SJCRH30 (cell line): ENCODE measurements at regions not wholly inside any gene's neighbourhood (a gene's known extent, or its start where the extent isn't known, plus 50 kb on each side); places are given as distances from the start of the nearest gene placed in this dataset.

Source experiments
- DNase-seq, 2 experiments: peaks; one replicate each; pipeline ENCODE4 v3.0.0-alpha.2; 2015 to 2020
- H3K27ac ChIP-seq: fragments of 250-450 bp; sonication (Bioruptor Pico); 2 replicates; pipeline ENCODE4 v1.5.1; 2020; ENCODE audit warnings: mild to moderate bottlenecking, moderate library complexity
- H3K27me3 ChIP-seq: fragments of 250-450 bp; sonication (Bioruptor Pico); 2 replicates; pipeline ENCODE4 v1.5.1; 2020; ENCODE audit warnings: mild to moderate bottlenecking, moderate library complexity
- H3K36me3 ChIP-seq: fragments of 250-450 bp; sonication (Bioruptor Pico); 2 replicates; pipeline ENCODE4 v1.5.1; 2020; ENCODE audit warnings: mild to moderate bottlenecking, moderate library complexity
- H3K4me1 ChIP-seq: fragments of 250-450 bp; sonication (Bioruptor Pico); 2 replicates; pipeline ENCODE4 v1.5.1; 2020; ENCODE audit warnings: mild to moderate bottlenecking, moderate library complexity
- H3K4me3 ChIP-seq: fragments of 250-450 bp; sonication (Bioruptor Pico); 2 replicates; pipeline ENCODE4 v1.5.1; 2020; ENCODE audit warnings: mild to moderate bottlenecking, moderate library complexity
- H3K9me3 ChIP-seq: fragments of 250-450 bp; sonication (Bioruptor Pico); replicated peaks from 2 replicates; pipeline ENCODE4 v1.5.1; 2020; ENCODE audit warnings: mild to moderate bottlenecking, moderate library complexity

DNA sequence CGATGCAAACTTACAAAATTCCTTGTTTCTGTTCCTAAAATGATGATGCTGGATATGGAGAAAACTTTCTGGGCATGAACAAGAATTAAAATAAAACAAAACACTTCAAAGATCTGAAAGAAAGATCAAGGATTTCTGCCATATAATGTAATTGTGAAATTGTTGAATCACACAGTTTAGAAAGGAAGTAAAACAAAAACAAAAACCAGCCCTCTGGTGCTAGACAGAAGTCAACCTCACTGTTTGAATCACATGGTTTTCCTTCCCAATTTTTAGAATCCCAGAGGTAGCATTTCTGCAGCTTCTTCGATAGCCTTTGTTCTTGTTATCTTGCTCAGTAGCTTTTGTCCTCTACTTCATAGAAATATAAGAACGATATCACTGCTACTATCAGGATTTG lies 118.2 kb upstream of the ARGLU1 start:
- no peak for DNase-seq
- no peaks in the 10 kb centered on the region for H3K9me3 ChIP-seq
- H3K4me1 ChIP-seq: peaks cover 3% of the 10 kb centered on the region

DNA sequence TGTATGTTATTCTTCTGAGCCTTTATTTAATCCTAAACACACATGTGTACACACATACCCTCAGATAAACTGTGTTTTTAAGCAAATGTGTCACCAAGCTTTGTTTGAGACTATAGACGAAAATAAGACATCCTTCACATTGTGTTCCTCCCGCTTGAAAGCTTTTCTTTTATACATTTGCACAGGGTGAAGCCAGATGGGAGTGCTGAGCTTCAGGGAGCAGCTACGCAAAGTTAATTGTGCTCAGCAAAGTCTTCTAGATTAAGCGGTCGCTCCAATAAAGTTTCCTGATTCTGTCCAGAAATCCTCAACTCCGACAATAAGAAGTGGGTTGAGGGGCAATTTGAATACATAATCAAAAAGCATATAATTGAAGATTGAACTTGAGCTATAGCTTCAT lies 117.2 kb upstream of the ARGLU1 start:
- Histone ChIP-seq H3K9me3 (no peaks in the 10 kb centered on the region), H3K36me3 (no peaks in the 10 kb centered on the region), H3K27ac (no peak overlapping the region), H3K4me1 (peaks cover 3% of the 10 kb centered on the region), H3K27me3 (no peaks in the 10 kb centered on the region), H3K4me3 (no peak overlapping the region)
- no peak for DNase-seq

More for the DNA sequence above, 118.2 kb upstream of the ARGLU1 start:
- no peak overlapping the region for H3K4me3 ChIP-seq
- H3K27me3 ChIP-seq: no peaks in the 10 kb centered on the region
- no peak overlapping the region for H3K27ac ChIP-seq
- no peaks in the 10 kb centered on the region for H3K36me3 ChIP-seq

DNA sequence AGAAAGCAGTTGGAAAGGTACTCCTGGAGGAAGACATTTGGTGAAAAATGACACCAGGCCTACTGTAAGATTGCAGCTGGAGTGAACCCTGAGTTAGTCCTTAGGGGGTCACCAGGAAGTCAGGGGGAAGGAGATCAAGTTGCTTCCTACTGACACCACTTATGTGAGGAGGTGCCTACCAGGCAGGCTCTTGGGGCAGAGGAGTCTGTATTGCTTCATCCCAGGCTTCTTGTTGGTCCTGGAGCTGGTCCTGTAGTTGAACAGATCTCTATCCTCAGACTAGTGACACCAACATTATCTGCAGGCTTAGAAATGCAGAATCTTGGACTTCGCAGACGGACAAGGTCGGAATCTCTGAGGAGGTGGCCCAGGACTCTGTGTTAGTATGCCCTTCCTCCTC lies 116.0 kb upstream of the ARGLU1 start:
- no peak overlapping the region for H3K4me3 ChIP-seq
- H3K36me3 ChIP-seq: no peaks in the 10 kb centered on the region
- no peak for DNase-seq
- no peaks in the 10 kb centered on the region for H3K9me3 ChIP-seq
- H3K27me3 ChIP-seq: no peaks in the 10 kb centered on the region
- no peak overlapping the region for H3K27ac ChIP-seq
- H3K4me1 ChIP-seq: peaks cover 3% of the 10 kb centered on the region

DNA sequence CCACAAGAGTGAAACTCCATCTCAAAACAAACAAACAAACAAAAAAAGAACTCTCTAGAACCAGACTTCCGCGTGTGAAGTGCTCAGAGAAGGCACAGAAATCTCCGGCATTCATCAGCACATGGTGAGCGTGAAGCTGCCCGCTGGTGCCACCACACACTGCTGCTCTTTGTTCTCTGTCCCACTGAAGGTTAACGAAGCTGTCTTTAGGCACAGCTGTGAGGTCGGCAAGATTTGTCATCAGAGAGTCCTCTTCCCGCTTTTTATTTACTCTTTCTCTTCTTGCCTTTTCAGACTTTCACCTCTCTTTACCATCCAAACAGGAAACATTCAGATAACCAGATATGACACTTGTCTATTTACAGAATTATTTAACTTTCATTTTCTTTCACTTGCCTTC lies 115.2 kb upstream of the ARGLU1 start:
- H3K4me3 ChIP-seq: no peak overlapping the region
- no peaks in the 10 kb centered on the region for H3K9me3 ChIP-seq
- no peaks in the 10 kb centered on the region for H3K27me3 ChIP-seq
- H3K27ac ChIP-seq: no peak overlapping the region
- peaks cover 3% of the 10 kb centered on the region for H3K4me1 ChIP-seq
- no peaks in the 10 kb centered on the region for H3K36me3 ChIP-seq
- DNase-seq: peak; percentile 19 to 40

DNA sequence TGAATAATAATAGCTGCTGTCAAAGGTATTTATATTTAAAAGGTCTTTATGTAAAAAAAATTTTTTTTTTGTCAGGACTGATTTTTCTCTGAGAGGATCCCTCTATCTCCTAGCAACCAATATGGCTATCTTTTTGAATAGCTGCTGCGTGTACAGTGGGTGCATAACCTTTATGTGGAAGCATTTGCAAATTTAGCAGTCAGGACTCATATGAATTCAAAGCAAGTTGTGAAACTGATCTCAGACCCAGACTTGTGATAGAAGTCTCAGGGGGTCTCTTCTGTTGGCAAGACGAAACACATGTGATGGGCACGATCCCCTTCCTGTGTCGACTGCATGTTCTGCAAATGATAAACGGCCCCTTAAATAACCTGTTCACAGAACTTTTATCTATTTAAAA lies 114.1 kb upstream of the ARGLU1 start:
- Histone ChIP-seq H3K4me3 (no peak overlapping the region), H3K27me3 (no peaks in the 10 kb centered on the region), H3K36me3 (no peaks in the 10 kb centered on the region)

DNA sequence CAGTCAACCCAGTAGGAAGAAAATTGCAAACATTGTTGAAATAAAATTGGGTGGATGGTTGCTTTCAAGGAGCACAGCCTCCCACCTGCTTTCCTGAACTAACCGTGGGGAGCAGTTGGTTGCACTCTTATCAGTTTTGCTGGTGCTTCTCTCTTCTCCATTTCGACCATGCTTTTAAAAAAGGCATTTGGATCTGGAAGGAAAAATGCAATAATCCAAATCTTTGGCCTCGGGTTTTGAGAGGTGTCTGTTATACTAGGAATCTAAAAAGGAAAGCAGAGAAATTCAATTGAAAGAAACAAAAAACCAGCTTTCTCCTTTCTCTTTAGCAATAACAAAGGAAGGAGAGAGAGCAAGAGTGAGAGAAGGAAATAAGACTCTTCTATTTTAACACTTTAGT lies 113.6 kb upstream of the ARGLU1 start:
- no peaks in the 10 kb centered on the region for H3K27me3 ChIP-seq
- peaks cover 3% of the 10 kb centered on the region for H3K4me1 ChIP-seq
- no peaks in the 10 kb centered on the region for H3K36me3 ChIP-seq
- no peak overlapping the region for H3K4me3 ChIP-seq
- DNase-seq: no peak
- H3K9me3 ChIP-seq: no peaks in the 10 kb centered on the region
- H3K27ac ChIP-seq: no peak overlapping the region

More for the DNA sequence above, 114.1 kb upstream of the ARGLU1 start:
- Histone ChIP-seq H3K9me3 (no peaks in the 10 kb centered on the region), H3K4me1 (peaks cover 3% of the 10 kb centered on the region), H3K27ac (no peak overlapping the region)
- DNase-seq: no peak

DNA sequence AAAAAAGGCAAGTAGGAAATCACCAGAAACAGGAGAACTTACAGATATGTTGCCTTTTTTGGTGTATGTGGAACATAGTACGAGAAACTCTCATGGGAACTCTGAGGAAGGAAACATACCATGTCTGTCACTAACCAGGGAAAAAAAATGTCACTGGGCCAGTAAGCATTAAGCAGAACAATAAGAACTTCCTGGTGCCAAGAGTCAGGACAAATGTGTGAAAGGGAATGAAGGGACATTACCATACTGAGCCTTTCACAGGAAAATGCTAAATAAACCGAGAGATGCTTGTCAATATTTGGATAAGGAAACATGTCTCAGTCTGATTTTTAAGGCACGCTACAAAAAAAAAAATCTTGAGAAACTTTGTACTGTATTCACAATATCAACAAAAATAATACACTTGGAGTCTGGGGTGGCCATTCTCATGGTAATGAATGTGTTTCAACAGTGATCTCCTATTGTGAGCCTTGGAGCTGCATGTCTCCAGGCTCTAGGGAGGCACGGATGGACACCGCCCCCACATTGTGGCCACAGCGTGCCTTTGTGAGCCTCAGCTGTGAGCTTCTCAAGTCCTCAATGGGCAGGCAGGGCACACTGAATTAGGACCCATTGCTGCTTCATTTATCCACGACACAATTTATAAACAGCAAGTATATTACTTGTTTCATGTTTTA lies 113.0 kb upstream of the ARGLU1 start:
- Histone ChIP-seq H3K9me3 (no peaks in the 10 kb centered on the region), H3K36me3 (no peaks in the 10 kb centered on the region), H3K27ac (no peak overlapping the region), H3K27me3 (no peaks in the 10 kb centered on the region), H3K4me3 (no peak overlapping the region), H3K4me1 (peaks cover 3% of the 10 kb centered on the region)
- DNase-seq: no peak

DNA sequence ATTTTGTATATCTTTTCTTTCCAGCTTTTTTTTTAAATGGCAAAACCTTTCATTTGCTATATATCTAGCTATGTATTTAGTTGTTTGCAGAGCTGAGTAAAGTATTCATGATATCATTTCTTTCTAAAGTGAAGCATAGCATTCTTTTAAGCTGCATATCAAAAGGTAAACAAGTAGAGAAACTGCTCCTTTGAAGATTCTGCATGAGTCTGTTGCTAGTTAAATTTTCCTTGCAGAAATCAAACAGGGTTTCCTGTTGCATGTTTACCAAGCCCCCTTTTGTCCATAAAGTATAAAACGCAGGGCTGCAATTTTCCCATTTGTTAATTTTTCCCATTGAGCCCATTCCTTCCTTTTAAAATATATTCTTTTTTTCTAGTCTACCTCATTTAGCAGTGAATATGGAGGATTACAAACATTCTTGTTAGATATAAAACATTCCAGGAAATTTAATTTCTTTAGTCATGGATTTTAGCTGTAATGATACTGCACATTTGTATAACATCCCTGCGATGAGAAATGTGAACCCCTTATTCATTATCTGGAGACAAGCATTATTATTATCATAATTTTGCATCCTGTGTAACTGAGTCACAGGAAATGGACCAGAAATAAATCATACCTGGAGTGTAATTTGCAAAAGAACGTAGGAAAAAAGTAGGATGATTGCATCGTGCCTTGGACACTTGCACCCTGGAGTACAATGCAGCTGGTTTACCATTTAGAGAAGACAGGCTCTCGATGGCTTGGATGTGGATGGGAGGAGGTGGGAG lies 110.9 kb upstream of the ARGLU1 start:
- Histone ChIP-seq H3K36me3 (no peaks in the 10 kb centered on the region), H3K27me3 (no peaks in the 10 kb centered on the region), H3K9me3 (no peaks in the 10 kb centered on the region), H3K4me3 (no peak overlapping the region), H3K4me1 (peaks cover 3% of the 10 kb centered on the region), H3K27ac (no peak overlapping the region)
- DNase-seq: no peak

DNA sequence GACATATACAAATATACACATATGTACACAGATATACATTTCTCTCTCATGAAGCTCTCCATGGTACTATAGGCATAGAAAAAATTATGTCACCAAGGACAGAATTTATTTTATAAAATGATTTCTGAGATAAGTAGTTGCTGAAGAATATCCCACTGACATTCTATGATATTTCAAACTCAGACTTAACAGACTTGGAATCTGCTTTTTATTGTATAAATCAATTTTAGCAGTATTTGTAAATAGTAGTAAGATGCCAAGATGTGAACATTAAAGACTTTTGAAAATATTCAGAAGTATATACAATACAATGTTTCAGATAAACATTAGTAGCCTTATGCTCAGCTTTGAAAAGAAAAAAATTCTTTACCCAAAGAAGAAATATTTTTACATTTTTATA lies 107.4 kb upstream of the ARGLU1 start:
- Histone ChIP-seq H3K4me3 (no peak overlapping the region), H3K36me3 (no peaks in the 10 kb centered on the region), H3K4me1 (no peaks in the 10 kb centered on the region), H3K27me3 (no peaks in the 10 kb centered on the region), H3K9me3 (no peaks in the 10 kb centered on the region), H3K27ac (no peak overlapping the region)
- no peak for DNase-seq

DNA sequence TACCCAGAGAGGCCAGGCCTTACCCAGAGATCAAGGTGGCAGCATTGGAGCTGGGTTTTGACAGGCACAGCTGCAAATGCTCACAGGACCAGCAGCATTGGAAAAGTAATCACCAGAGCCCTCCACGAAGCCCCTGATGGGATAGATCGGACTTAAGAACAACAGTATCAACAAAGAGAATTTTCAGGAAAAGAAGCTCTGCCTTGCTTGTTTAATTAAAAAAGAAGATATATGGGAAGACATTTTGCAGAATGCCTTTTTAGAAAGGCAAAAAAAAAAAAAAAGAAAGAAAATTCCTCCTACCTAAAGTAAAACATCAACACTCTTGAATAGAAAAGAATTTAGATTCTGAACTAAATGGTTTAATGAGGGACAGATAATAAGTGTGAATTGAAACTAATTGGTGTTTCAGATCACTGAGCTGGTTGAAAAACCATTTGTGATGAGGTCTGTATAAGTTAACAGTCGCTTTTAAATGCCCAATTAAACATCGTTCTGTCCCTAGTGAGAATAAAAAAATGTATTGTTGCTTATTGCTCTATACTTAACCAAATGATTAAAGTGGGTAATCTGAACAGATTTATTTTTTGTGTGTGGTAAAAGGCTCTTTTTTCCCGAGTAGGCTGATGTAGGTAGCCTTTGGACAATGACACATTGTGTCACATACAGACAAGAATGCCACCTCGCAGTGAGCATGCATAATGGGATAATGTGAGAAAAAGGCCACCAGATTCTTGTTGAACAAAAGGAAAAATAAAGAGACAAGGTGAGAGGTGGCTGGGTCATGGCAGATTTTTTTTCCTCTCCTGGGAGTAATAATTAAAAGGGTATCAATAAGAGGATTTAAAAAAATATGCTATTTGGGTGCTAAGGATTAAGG lies 93.0 kb upstream of the ARGLU1 start:
- peak in 1 of 2 experiments; percentile 16 for DNase-seq
- Histone ChIP-seq H3K36me3 (no peaks in the 10 kb centered on the region), H3K27me3 (no peaks in the 10 kb centered on the region), H3K4me3 (no peak overlapping the region), H3K4me1 (no peaks in the 10 kb centered on the region), H3K9me3 (no peaks in the 10 kb centered on the region), H3K27ac (no peak overlapping the region)

DNA sequence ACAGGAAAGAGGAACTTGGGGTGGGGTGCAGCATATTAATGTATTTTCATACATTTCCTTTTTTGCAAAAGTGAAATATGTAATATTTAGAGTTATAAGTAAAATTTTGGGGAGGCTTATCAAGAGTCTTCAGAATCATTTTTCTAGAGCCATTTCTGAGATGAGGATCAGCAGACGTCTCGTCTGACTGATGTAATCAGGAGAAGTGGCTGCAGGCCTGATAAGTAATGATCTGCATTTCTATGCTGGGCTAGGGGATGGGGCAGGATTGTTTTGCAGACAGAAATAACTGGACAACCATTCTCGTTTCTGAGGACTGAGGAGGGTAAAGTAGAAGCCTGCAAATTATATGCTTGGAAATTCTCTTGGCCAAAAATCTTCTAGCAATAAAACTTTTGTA lies 89.2 kb upstream of the ARGLU1 start:
- no peaks in the 10 kb centered on the region for H3K36me3 ChIP-seq
- H3K9me3 ChIP-seq: no peaks in the 10 kb centered on the region
- H3K27ac ChIP-seq: no peak overlapping the region
- no peak for DNase-seq
- no peaks in the 10 kb centered on the region for H3K27me3 ChIP-seq
- H3K4me3 ChIP-seq: no peak overlapping the region
- H3K4me1 ChIP-seq: no peaks in the 10 kb centered on the region

DNA sequence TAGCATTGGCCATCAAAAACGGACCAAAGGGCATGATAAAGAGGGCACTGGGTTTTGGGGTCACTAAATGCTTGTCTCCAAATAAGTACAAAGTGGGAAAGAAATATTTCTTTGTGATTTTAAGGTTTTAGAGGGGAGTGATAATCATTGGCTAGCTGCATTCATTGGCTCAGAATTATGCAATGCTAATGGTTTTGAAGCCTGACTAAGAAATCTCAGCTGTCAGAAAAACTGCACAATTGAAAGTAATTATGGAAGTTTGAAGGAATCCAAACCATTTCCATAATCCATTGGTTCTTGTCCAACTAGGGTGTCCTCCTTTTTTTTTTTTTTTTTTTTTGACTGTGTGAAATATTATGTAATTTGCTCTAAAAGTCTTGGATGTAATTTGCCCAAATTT lies 88.2 kb upstream of the ARGLU1 start:
- no peaks in the 10 kb centered on the region for H3K27me3 ChIP-seq
- no peaks in the 10 kb centered on the region for H3K36me3 ChIP-seq
- no peak for DNase-seq
- H3K4me3 ChIP-seq: no peak overlapping the region
- H3K4me1 ChIP-seq: no peaks in the 10 kb centered on the region
- H3K27ac ChIP-seq: no peak overlapping the region
- H3K9me3 ChIP-seq: no peaks in the 10 kb centered on the region

DNA sequence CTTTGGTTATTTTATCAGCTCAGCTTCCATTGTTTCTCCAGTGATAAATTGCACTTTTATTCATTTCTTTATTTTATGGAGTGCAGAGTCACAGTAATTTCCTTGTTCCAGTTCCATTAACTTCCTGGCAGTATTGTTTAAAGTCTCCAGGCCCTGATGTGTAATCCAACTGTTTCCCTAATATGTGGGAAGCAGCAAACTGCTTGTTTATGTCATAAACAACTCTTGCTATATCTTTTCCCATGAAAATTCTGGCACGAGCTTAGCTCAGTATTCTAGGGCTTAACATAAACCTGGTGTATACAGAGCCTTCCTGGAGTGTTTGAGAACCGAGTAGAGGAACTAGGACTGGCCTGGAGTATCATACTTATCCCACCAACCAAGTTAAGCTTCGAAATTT lies 83.5 kb upstream of the ARGLU1 start:
- Histone ChIP-seq H3K4me1 (no peaks in the 10 kb centered on the region; the same call in 1 of the 2 replicates), H3K4me3 (no peak overlapping the region), H3K27me3 (no peaks in the 10 kb centered on the region), H3K9me3 (no peaks in the 10 kb centered on the region), H3K27ac (no peak overlapping the region), H3K36me3 (no peaks in the 10 kb centered on the region)
- no peak for DNase-seq

DNA sequence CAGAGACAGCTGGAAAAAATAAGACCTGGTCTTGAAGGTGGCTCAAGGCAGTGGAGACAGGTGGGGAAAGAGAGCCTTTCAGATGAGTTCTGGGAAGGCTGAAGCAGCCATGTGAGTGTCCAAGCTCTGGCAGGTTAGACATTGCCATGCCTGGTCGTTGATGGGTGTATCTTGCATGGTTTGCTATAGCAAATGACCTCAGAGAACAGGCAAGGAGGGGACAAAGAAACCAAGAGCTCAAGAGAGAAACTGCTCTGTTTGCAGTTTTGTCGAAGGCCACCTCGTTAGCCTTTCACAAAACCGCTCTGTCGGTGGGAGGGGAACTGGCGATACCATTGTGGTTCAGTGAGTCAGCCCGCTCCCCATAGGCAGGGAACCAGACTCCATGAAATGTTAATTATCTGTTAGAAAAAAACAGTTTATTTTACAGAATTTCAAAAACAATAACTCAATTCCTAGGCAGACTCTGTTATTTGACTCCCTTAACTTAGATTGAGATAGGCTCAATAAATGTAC lies 82.8 kb upstream of the ARGLU1 start:
- H3K27me3 ChIP-seq: no peaks in the 10 kb centered on the region
- no peaks in the 10 kb centered on the region for H3K9me3 ChIP-seq
- H3K27ac ChIP-seq: no peak overlapping the region
- H3K36me3 ChIP-seq: no peaks in the 10 kb centered on the region
- H3K4me1 ChIP-seq: no peaks in the 10 kb centered on the region; the same call in 1 of the 2 replicates
- DNase-seq: no peak
- H3K4me3 ChIP-seq: no peak overlapping the region

DNA sequence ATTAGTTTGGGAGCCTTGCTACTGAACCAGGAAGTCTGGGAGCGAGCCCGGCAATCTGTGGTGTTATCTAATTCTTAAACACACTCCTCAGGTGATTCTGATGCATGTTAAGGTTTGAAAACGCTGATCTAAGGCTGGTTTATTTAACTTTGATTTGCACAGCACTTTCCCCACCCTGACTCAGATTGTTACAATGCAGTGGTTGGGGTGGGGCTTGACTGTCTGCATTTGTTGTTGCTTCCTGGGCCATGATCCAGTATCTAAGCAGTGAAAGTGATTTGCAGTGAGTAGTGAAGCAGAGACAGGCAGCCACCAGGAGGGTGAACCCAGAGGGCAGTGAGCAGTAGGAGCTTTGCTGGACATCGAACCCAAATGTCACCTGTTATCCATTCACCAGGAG lies 81.6 kb upstream of the ARGLU1 start:
- Histone ChIP-seq H3K27ac (no peak overlapping the region), H3K9me3 (no peaks in the 10 kb centered on the region), H3K4me3 (no peak overlapping the region), H3K36me3 (no peaks in the 10 kb centered on the region), H3K27me3 (no peaks in the 10 kb centered on the region), H3K4me1 (no peaks in the 10 kb centered on the region; the same call in 1 of the 2 replicates)
- peak in 1 of 2 experiments; percentile 6 for DNase-seq
